ENCODE measurements at regions not wholly inside any gene's neighbourhood (a gene's known extent, or its start where the extent isn't known, plus 50 kb on each side); places are given as distances from the start of the nearest gene placed in this dataset.

GRCh38 chr16:88287219-88287618 is 95.5 kb upstream of the ZNF469 start (continued):
- 0 out of 2 replicates have a peak, but pooled peaks have one; percentile 35 for TF ChIP-seq VEZF1 (CRISPR knock-in tag; IDR thresholded peaks at IDR 0.05)
- TF ChIP-seq CHCHD3 (CRISPR knock-in tag; IDR thresholded peaks at IDR 0.05), result no peak
- TF ChIP-seq CHD2 (IDR thresholded peaks at IDR 0.05; ENCODE audit: low read depth, low read length), result no peak
- TF ChIP-seq NCOA1 (IDR thresholded peaks at IDR 0.05; ENCODE audit: low read depth), result no peak
- TF ChIP-seq FUS (optimal IDR thresholded peaks at IDR 0.05; ENCODE audit: low read depth, low read length), result no peak
- no peak for TF ChIP-seq ZNF41 (CRISPR knock-in tag; conservative IDR thresholded peaks at IDR 0.05)
- no peak for TF ChIP-seq SPI1 (IDR thresholded peaks at IDR 0.05; ENCODE audit: borderline replicate concordance, low read depth, low read length)
- no peak for TF ChIP-seq CGGBP1 (CRISPR knock-in tag; IDR thresholded peaks at IDR 0.05)
- no peak for TF ChIP-seq CUX1 (CRISPR knock-in tag; IDR thresholded peaks at IDR 0.05)
- TF ChIP-seq CREM (IDR thresholded peaks at IDR 0.05; ENCODE audit: low read depth), result no peak
- no peak for TF ChIP-seq ZBTB7A (IDR thresholded peaks at IDR 0.05; ENCODE audit: borderline replicate concordance, control insufficient read depth, low read depth, low read length)
- TF ChIP-seq YBX1 (IDR thresholded peaks at IDR 0.05), result no peak
- peak; percentile 55; the same call in 1 of the 2 replicates for TF ChIP-seq JUND (IDR thresholded peaks at IDR 0.05; ENCODE audit: borderline replicate concordance, low read depth, low read length)
- TF ChIP-seq JUND (tag; IDR thresholded peaks at IDR 0.05; ENCODE audit: borderline replicate concordance, low read depth, low read length), result no peak; the same call in 1 of the 3 replicates
- 0 out of 2 replicates have a peak, but pooled peaks have one; percentile 2 for TF ChIP-seq MAFK (IDR thresholded peaks at IDR 0.05; ENCODE audit: low read length)
- TF ChIP-seq TEAD2 (tag; IDR thresholded peaks at IDR 0.05), result no peak
- TF ChIP-seq ZBTB1 (CRISPR knock-in tag; IDR thresholded peaks at IDR 0.05; ENCODE audit: borderline replicate concordance, low read depth), result 0 out of 2 replicates have a peak, but pooled peaks have one; percentile 9
- TF ChIP-seq KAT8 (IDR thresholded peaks at IDR 0.05; ENCODE audit: low read depth), result no peak
- TF ChIP-seq FOSL1 (tag; conservative IDR thresholded peaks at IDR 0.05), result 0 out of 2 replicates have a peak, but pooled peaks have one; percentile 15
- no peak for TF ChIP-seq GATAD2A (IDR thresholded peaks at IDR 0.05)

All from K562 (cell line).